H1 (cell line): ENCODE measurements at regions not wholly inside any gene's neighbourhood (a gene's known extent, or its start where the extent isn't known, plus 50 kb on each side); places are given as distances from the start of the nearest gene placed in this dataset.

Experiments used
- CTCF ChIA-PET: fragments of 300-600 bp; sonication (Branson Sonifier 250); formaldehyde crosslinking; loops from one replicate; lab custom pipeline; 2021; ENCODE audit not compliant: partially characterized antibody; lab: Charles Lee
- POLR2A ChIA-PET: fragments of 300-600 bp; sonication (Branson Sonifier 250); formaldehyde crosslinking; loops from one replicate; lab custom pipeline; 2021; ENCODE audit warnings: inconsistent platforms; ENCODE audit not compliant: partially characterized antibody; lab: Charles Lee
- DNase-seq, 2 experiments: peaks; one replicate each; pipeline versions ENCODE4 v3.0.0 to v3.0.0-alpha.2; 2010 to 2022; ENCODE audit warnings: low spot score in 2 of 2, low read depth in 1 of 2, mixed read lengths in 1 of 2
- FAIRE-seq: peaks from 2 replicates; lab custom pipeline; 2011; peaks lifted over from hg19 to GRCh38; lab: Jason Lieb, UNC
- H2AFZ ChIP-seq: 2 replicates; pipeline ENCODE4 v1.8.1; 2012; ENCODE audit warnings: low read length, inconsistent platforms
- H2AK5ac ChIP-seq: 2 replicates; pipeline ENCODE4 v1.6.1; 2013; ENCODE audit warnings: low read depth, low read length
- H2BK120ac ChIP-seq: replicated peaks from 2 replicates; pipeline ENCODE3; 2013; ENCODE audit warnings: low read depth, low read length, inconsistent platforms
- H2BK12ac ChIP-seq: 2 replicates; pipeline ENCODE4 v1.6.1; 2013; ENCODE audit warnings: low read depth, low read length
- H2BK15ac ChIP-seq: 2 replicates; pipeline ENCODE4 v1.6.1; 2013; ENCODE audit warnings: low read length
- H2BK20ac ChIP-seq: 2 replicates; pipeline ENCODE4 v1.6.1; 2013; ENCODE audit warnings: low read length
- H2BK5ac ChIP-seq: 2 replicates; pipeline ENCODE4 v1.6.1; 2013; ENCODE audit warnings: low read depth, low read length
- H3K14ac ChIP-seq: 2 replicates; pipeline ENCODE4 v1.6.1; 2013; ENCODE audit warnings: inconsistent platforms; ENCODE audit not compliant: insufficient read length
- H3K18ac ChIP-seq: 2 replicates; pipeline ENCODE4 v1.6.1; 2013; ENCODE audit warnings: low read length; ENCODE audit errors: extremely low read depth
- H3K23ac ChIP-seq: 2 replicates; pipeline ENCODE4 v1.6.1; 2013; ENCODE audit warnings: inconsistent platforms; ENCODE audit not compliant: insufficient read length
- H3K23me2 ChIP-seq: 2 replicates; pipeline ENCODE4 v1.6.1; 2013; ENCODE audit warnings: low read depth, low read length
- H3K27ac ChIP-seq: 2 replicates; pipeline ENCODE4 v1.6.1; 2011; ENCODE audit warnings: low read depth, low read length, inconsistent platforms
- H3K27me3 ChIP-seq, 4 experiments: replicated peaks in 1 of 4; 1 replicate in 1 of 4; 2 replicates in 3 of 4; pipeline versions ENCODE4 v1.6.1 to v1.8.1; 2011 to 2013; ENCODE audit warnings: low read length in 3 of 4, mild to moderate bottlenecking in 3 of 4, inconsistent platforms in 2 of 4, mixed read lengths in 2 of 4, moderate library complexity in 1 of 4; ENCODE audit not compliant: control insufficient read depth in 3 of 4, insufficient read depth in 3 of 4; ENCODE audit errors: extremely low read depth in 1 of 4
- H3K36me3 ChIP-seq, 4 experiments: 2 replicates each; pipeline versions ENCODE4 v1.6.1 to v1.8.1; 2011 to 2013; ENCODE audit warnings: mild to moderate bottlenecking in 4 of 4, low read length in 3 of 4, moderate library complexity in 2 of 4, control low read depth in 1 of 4, inconsistent platforms in 1 of 4; ENCODE audit not compliant: insufficient read depth in 4 of 4, control insufficient read depth in 2 of 4
- H3K4ac ChIP-seq: replicated peaks from 2 replicates; pipeline ENCODE3; 2013; ENCODE audit warnings: low read length, low read depth, mixed read lengths, inconsistent platforms; ENCODE audit not compliant: insufficient read length
- H3K4me1 ChIP-seq, 4 experiments: replicated peaks in 1 of 4; 1 replicate in 1 of 4; 2 replicates in 3 of 4; pipeline versions ENCODE4 v1.6.1 to v1.8.1; 2011 to 2013; ENCODE audit warnings: low read length in 3 of 4, inconsistent platforms in 2 of 4, mixed read lengths in 1 of 4; ENCODE audit not compliant: insufficient read depth in 4 of 4, control insufficient read depth in 3 of 4
- H3K4me2 ChIP-seq, 2 experiments: 2 replicates each; pipeline versions ENCODE4 v1.6.1 to v1.8.1; 2011 to 2013; ENCODE audit warnings: low read depth in 2 of 2, low read length in 2 of 2, control low read depth in 1 of 2, inconsistent platforms in 1 of 2, mild to moderate bottlenecking in 1 of 2; ENCODE audit not compliant: insufficient read depth in 1 of 2
- H3K4me3 ChIP-seq, 4 experiments: fragments of 200-600, 300-600 bp in 1 of 4; sonication (generic), shearing (Covaris generic), sonication (Bioruptor Twin) in 1 of 4; 2 replicates each; pipeline versions ENCODE4 v1.5.1 to v1.8.1; 2011 to 2016; ENCODE audit warnings: low read length in 4 of 4, low read depth in 3 of 4, control low read depth in 2 of 4, inconsistent platforms in 2 of 4, mild to moderate bottlenecking in 2 of 4, mixed read lengths in 1 of 4, moderate library complexity in 1 of 4; ENCODE audit not compliant: insufficient read depth in 2 of 4; ENCODE audit errors: extremely low read depth in 1 of 4
- H3K56ac ChIP-seq: replicated peaks from 2 replicates; pipeline ENCODE3; 2013; ENCODE audit warnings: low read depth, mild to moderate bottlenecking, mixed read lengths, low read length, inconsistent platforms; ENCODE audit not compliant: insufficient read length
- H3K79me1 ChIP-seq: 2 replicates; pipeline ENCODE4 v1.6.1; 2013; ENCODE audit warnings: low read depth, low read length, control low read depth
- H3K79me2 ChIP-seq, 2 experiments: 2 replicates each; pipeline versions ENCODE4 v1.6.1 to v1.8.1; 2012 to 2013; ENCODE audit warnings: low read length in 2 of 2, mild to moderate bottlenecking in 2 of 2, inconsistent platforms in 1 of 2; ENCODE audit not compliant: insufficient read depth in 2 of 2, control insufficient read depth in 1 of 2
- H3K9ac ChIP-seq, 4 experiments: replicated peaks in 1 of 4; 1 replicate in 1 of 4; 2 replicates in 3 of 4; pipeline versions ENCODE4 v1.6.1 to v1.8.1; 2011 to 2013; ENCODE audit warnings: low read depth in 3 of 4, low read length in 3 of 4, control low read depth in 2 of 4, mild to moderate bottlenecking in 2 of 4, moderate library complexity in 2 of 4, inconsistent platforms in 1 of 4; ENCODE audit errors: extremely low read depth in 1 of 4
- H3K9me3 ChIP-seq, 2 experiments: 2 replicates each; pipeline versions ENCODE4 v1.6.1 to v1.8.1; 2012 to 2013; ENCODE audit warnings: mild to moderate bottlenecking in 2 of 2, moderate library complexity in 2 of 2, control low read depth in 1 of 2, inconsistent platforms in 1 of 2, low read depth in 1 of 2, low read length in 1 of 2, mixed read lengths in 1 of 2; ENCODE audit not compliant: insufficient read depth in 2 of 2
- H4K20me1 ChIP-seq, 2 experiments: replicated peaks in 1 of 2; 2 replicates each; pipeline versions ENCODE3 to v1.8.1; 2011 to 2013; ENCODE audit warnings: inconsistent platforms in 2 of 2, low read length in 2 of 2, mild to moderate bottlenecking in 1 of 2; ENCODE audit not compliant: insufficient read depth in 2 of 2, control insufficient read depth in 1 of 2
- H4K5ac ChIP-seq: 2 replicates; pipeline ENCODE4 v1.6.1; 2013; ENCODE audit warnings: low read length, low read depth, mixed read lengths, inconsistent platforms; ENCODE audit not compliant: insufficient read length
- H4K8ac ChIP-seq: 2 replicates; pipeline ENCODE4 v1.8.0; 2013; ENCODE audit warnings: mild to moderate bottlenecking, moderate library complexity, low read length, inconsistent platforms; ENCODE audit not compliant: insufficient read depth; ENCODE audit errors: extremely low read depth
- H4K91ac ChIP-seq: replicated peaks from 2 replicates; pipeline ENCODE3; 2013; ENCODE audit warnings: low read length, mixed read lengths, inconsistent platforms; ENCODE audit not compliant: insufficient read length
- CREB1 ChIP-seq: IDR thresholded peaks from 2 replicates; pipeline ENCODE4 v1.6.1; 2012; ENCODE audit warnings: inconsistent platforms
- EP300 ChIP-seq, 2 experiments: IDR thresholded peaks; 1 replicate in 1 of 2; 2 replicates in 1 of 2; pipeline ENCODE4 v1.6.1; 2011 to 2012; ENCODE audit warnings: low read depth in 2 of 2, low read length in 2 of 2, mild to moderate bottlenecking in 2 of 2, borderline replicate concordance in 1 of 2, inconsistent platforms in 1 of 2, moderate library complexity in 1 of 2
- KDM5A ChIP-seq: fragments of 200-600 bp; IDR thresholded peaks from 2 replicates; pipeline ENCODE4 v1.7.1; 2012; ENCODE audit warnings: mild to moderate bottlenecking, low read length, inconsistent platforms, mixed read lengths
- NANOG ChIP-seq: IDR thresholded peaks from 2 replicates; pipeline ENCODE4 v1.6.1; 2011; ENCODE audit warnings: low read length, low read depth, mild to moderate bottlenecking, inconsistent platforms; ENCODE audit not compliant: insufficient read depth, poor library complexity, severe bottlenecking
- SP2 ChIP-seq: IDR thresholded peaks from 2 replicates; pipeline ENCODE4 v1.6.1; 2012; ENCODE audit warnings: mild to moderate bottlenecking, low read length, inconsistent platforms
- YY1 ChIP-seq: IDR thresholded peaks from 2 replicates; pipeline ENCODE4 v1.6.1; 2011; ENCODE audit warnings: low read depth, mild to moderate bottlenecking, low read length
- WGBS, 2 experiments: shearing (Covaris generic) in 1 of 2; methylation state at CpG; one replicate each; pipeline versions ENCODE4 v1.1.6 to v1.1.7; 2013 to 2015; ENCODE audit warnings: low lambda C conversion rate in 2 of 2, mixed read lengths in 2 of 2, inconsistent platforms in 1 of 2, low coverage in 1 of 2, missing lambda C conversion rate in 1 of 2; ENCODE audit not compliant: insufficient replicate concordance in 2 of 2, insufficient coverage in 1 of 2, insufficient read length in 1 of 2; ENCODE audit errors: extremely low coverage in 1 of 2, missing lambda C conversion rate in 1 of 2; 5-methylcytosine and 5-hydroxymethylcytosine counted together

DNA sequence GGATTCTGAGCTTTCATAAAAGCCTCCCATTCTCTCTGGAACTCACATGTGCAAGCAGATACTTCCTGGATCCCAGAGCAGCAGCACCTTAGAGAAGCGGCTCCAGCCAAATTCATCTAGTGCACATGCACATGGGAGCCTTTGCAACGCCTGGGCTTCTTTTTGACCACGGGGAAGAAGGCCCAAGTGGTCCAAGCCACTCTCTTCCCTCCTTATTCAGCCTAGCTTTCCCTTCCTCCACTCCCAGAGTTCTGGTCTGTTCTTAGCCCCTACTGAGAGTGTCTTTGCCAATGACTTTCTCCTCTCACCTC is 118.7 kb downstream of the ZNF365 start:
- H2BK5ac ChIP-seq = no peak overlapping the region
- H3K79me1 ChIP-seq = no peaks in the 10 kb centered on the region
- H3K27me3 ChIP-seq = no peaks in the 10 kb centered on the region
- DNase-seq = no peak
- H3K23ac ChIP-seq = no peak overlapping the region
- H2BK12ac ChIP-seq = no peak overlapping the region
- H3K23me2 ChIP-seq = no peaks in the 10 kb centered on the region
- CTCF ChIA-PET = interaction anchor here (1.1 to 2.0 kb wide), 8 partner anchors 9 to 665 kb away, joined by 3 to 6 read pairs (median 4); no protein-coding TSS in a partner anchor
- no peaks in the 10 kb centered on the region for H3K9me3 ChIP-seq
- H2AK5ac ChIP-seq = no peak overlapping the region
- H3K4me1 ChIP-seq = no peaks in the 10 kb centered on the region
- no peaks in the 10 kb centered on the region for H4K20me1 ChIP-seq
- H2BK120ac ChIP-seq = no peak overlapping the region
- WGBS, 2 experiments = 92% methylated on average over 3 of the region's 3 CpGs; no CpG with 5 or more reads in 1 of the 2 experiments
- no peak overlapping the region for H2BK20ac ChIP-seq
- no peak overlapping the region for H4K8ac ChIP-seq
- no peak overlapping the region for H3K18ac ChIP-seq
- no peaks in the 10 kb centered on the region for H3K79me2 ChIP-seq
- H3K4ac ChIP-seq = no peak overlapping the region
- H2AFZ ChIP-seq = peak overlapping the region; percentile 38; the same call in 1 of the 2 replicates
- no peak for FAIRE-seq
- H3K14ac ChIP-seq = no peak overlapping the region
- H3K9ac ChIP-seq = no peak overlapping the region
- H3K36me3 ChIP-seq = no peaks in the 10 kb centered on the region
- H3K56ac ChIP-seq = no peak overlapping the region
- no peak overlapping the region for H4K91ac ChIP-seq
- H3K4me2 ChIP-seq = no peak overlapping the region
- POLR2A ChIA-PET = no interaction called here
- no peak overlapping the region for H4K5ac ChIP-seq
- H3K4me3 ChIP-seq = no peak overlapping the region
- H3K27ac ChIP-seq = no peak overlapping the region
- no peak overlapping the region for H2BK15ac ChIP-seq
- TF ChIP-seq KDM5A = no peak
- TF ChIP-seq SP2 = no peak
- no peak for TF ChIP-seq EP300 (IDR thresholded peaks at IDR 0.05; ENCODE audit: borderline replicate concordance in 1 of 2, low read depth in 2 of 2, low read length in 2 of 2)
- TF ChIP-seq CREB1 = no peak
- no peak for TF ChIP-seq NANOG
- no peak for TF ChIP-seq YY1
